Heart right ventricle (tissue), 16 donors: ENCODE measurements at regions not wholly inside any gene's neighbourhood (a gene's known extent, or its start where the extent isn't known, plus 50 kb on each side); places are given as distances from the start of the nearest gene placed in this dataset.

ENCODE experiments used
- ATAC-seq, 8 donors: fragments of 200-7000 bp; cut with Tn5 transposase; one replicate each; pipeline ENCODE4 v1.9.1; 2020; ENCODE audit warnings: mild to moderate bottlenecking in 8 of 8, moderate library complexity in 8 of 8, moderate number of reproducible peaks in 1 of 8
- DNase-seq, 2 donors: peaks; one replicate each; pipeline ENCODE4 v3.0.0-alpha.2; 2020
- H3K27ac ChIP-seq, 10 donors: fragments of 200-600 bp; sonication (generic) in 2 of 10; one replicate each; pipeline versions ENCODE4 v1.5.0 to v1.8.0; 2020 to 2022; ENCODE audit warnings: mild to moderate bottlenecking in 3 of 10
- H3K27me3 ChIP-seq, 7 donors: fragments of 200-600 bp; one replicate each; pipeline ENCODE4 v1.8.0; 2021 to 2022; ENCODE audit warnings: mild to moderate bottlenecking in 2 of 7
- H3K36me3 ChIP-seq, 9 donors: fragments of 200-600 bp; sonication (generic) in 1 of 9; one replicate each; pipeline versions ENCODE4 v1.5.0 to v1.8.0; 2020 to 2022; ENCODE audit warnings: mild to moderate bottlenecking in 2 of 9
- H3K4me1 ChIP-seq, 9 donors: fragments of 200-600 bp; sonication (generic) in 1 of 9; one replicate each; pipeline versions ENCODE4 v1.5.0 to v1.8.0; 2020 to 2022; ENCODE audit warnings: mild to moderate bottlenecking in 4 of 9
- H3K4me3 ChIP-seq, 10 donors: fragments of 200-600 bp; sonication (generic) in 2 of 10; one replicate each; pipeline versions ENCODE4 v1.5.0 to v1.8.0; 2020 to 2022; ENCODE audit warnings: mild to moderate bottlenecking in 7 of 10, moderate library complexity in 2 of 10
- H3K9me3 ChIP-seq, 11 donors: fragments of 200-600 bp in 10 of 11; sonication (generic) in 2 of 11; one replicate each; pipeline versions ENCODE4 v1.5.0 to v1.8.0; 2013 to 2022; ENCODE audit warnings: mild to moderate bottlenecking in 2 of 11, control low read depth in 1 of 11, moderate library complexity in 1 of 11
- CTCF ChIP-seq, 9 donors: fragments of 200-600 bp; sonication (generic) in 2 of 9; IDR thresholded peaks; one replicate each; pipeline versions ENCODE4 v1.5.0 to v1.8.0; 2021 to 2022; ENCODE audit warnings: antibody characterized with exemption in 9 of 9, mild to moderate bottlenecking in 5 of 9, moderate library complexity in 1 of 9
- WGBS, 2 donors: extraction: QIAGEN DNeasy Blood & Tissue Kit; methylation state at CpG; one replicate each; pipeline ENCODE4 v1.1.7; 2013; ENCODE audit warnings: inconsistent platforms in 1 of 2; 5-methylcytosine and 5-hydroxymethylcytosine counted together
- intact Hi-C, 10 donors: fragments of 100-400 bp; cut with DNase I; formaldehyde crosslinking; loops; one replicate each; pipeline versions ENCODE4 v1.11.1 to v1.14.2; 2022
- donor health status: Arrhythmogenic right ventricular cardiomyopathy.
- donor health status: ischemic (EF 13 %, LVEDD 7.1; RV severe dilation, severe dysfunction).
- donor health status: healthy with polysubstance abuse.
- donor health status: DM: no; HTN: yes; CAD: no.
- donor health status: DM: no; HTN: no; CAD: no.
- donor health status: ischemic (EF 25% LVEDD 6.9; RV normal size, moderate dysfunction).
- donor health status: ischemic (EF 25% LVEDD 5.7; RV mildly dilated, moderate dysfunction).
- donor health status: healthy.
- donor health status: DM: yes; HTN: yes; CAD: no.
- donor health status: Ischemic cardiomyopathy.
- donor health status: ischemic (EF 35%, LVEDD 5.7; RV mildly dilated, moderate dysfunction).
- donor health status: nonischemic (EF 11% LVEDD 7.7; RV severe dilation, severe dysfunction).
- donor health status: DM: yes; HTN: yes; CAD: no.
- donor health status: PGD.
- donor health status: ischemic (EF 29% LVEDD 5.4; RV normal size, mild dysfunction).
- donor health status: nonischemic (EF 23%, LVEDD 6.1; RV moderate dilation, normal function).

- H3K9me3 ChIP-seq: no peaks in the 10 kb centered on the region
- TF ChIP-seq CTCF (IDR thresholded peaks at IDR 0.05): no peak
- intact Hi-C loops: no loop called here
- H3K4me3 ChIP-seq: no peak overlapping the region
- ATAC-seq (no peak), DNase-seq (no peak)
- H3K4me1 ChIP-seq: no peaks in the 10 kb centered on the region
- H3K36me3 ChIP-seq: no peaks in the 10 kb centered on the region
- 92 to 95% methylated on average over 2 of the region's 2 CpGs for WGBS, 2 donors
- no peak overlapping the region for H3K27ac ChIP-seq
- H3K27me3 ChIP-seq: no peaks in the 10 kb centered on the region
Measured at GRCh38 chr5:145478651-145479050, 356.5 kb downstream of the PRELID2 start.

GRCh38 chr5:145473042-145473642 lies 362.0 kb downstream of the PRELID2 start:
- Histone ChIP-seq H3K4me3 (no peak overlapping the region), H3K27ac (no peak overlapping the region), H3K36me3 (no peaks in the 10 kb centered on the region), H3K9me3 (no peaks in the 10 kb centered on the region), H3K27me3 (no peaks in the 10 kb centered on the region), H3K4me1 (no peaks in the 10 kb centered on the region)
- DNase-seq (no peak), ATAC-seq (no peak)
- TF ChIP-seq CTCF (IDR thresholded peaks at IDR 0.05): no peak
- 70% methylated on average over 3 of the region's 3 CpGs for WGBS, 2 donors
- intact Hi-C loops: no loop called here

GRCh38 chr5:145471831-145472612 lies 363.1 kb downstream of the PRELID2 start:
- intact Hi-C loops: no loop called here

GRCh38 chr5:145471026-145471425 lies 364.1 kb downstream of the PRELID2 start:
- ATAC-seq (no peak), DNase-seq (no peak)
- Histone ChIP-seq H3K27me3 (no peaks in the 10 kb centered on the region), H3K9me3 (no peaks in the 10 kb centered on the region), H3K4me3 (no peak overlapping the region), H3K4me1 (peaks cover 0 to under 1% (median 0%) of the 10 kb centered on the region in 9 donors), H3K36me3 (no peaks in the 10 kb centered on the region), H3K27ac (no peak overlapping the region)
- intact Hi-C loops: no loop called here
- no peak for TF ChIP-seq CTCF (IDR thresholded peaks at IDR 0.05)

More at GRCh38 chr5:145471831-145472612, 363.1 kb downstream of the PRELID2 start:
- Histone ChIP-seq H3K4me3 (no peak overlapping the region), H3K36me3 (no peaks in the 10 kb centered on the region), H3K27me3 (no peaks in the 10 kb centered on the region), H3K27ac (no peak overlapping the region), H3K9me3 (no peaks in the 10 kb centered on the region), H3K4me1 (no peaks in the 10 kb centered on the region)
- ATAC-seq (no peak), DNase-seq (no peak)
- 58 to 69% methylated on average over 1 of the region's 1 CpG for WGBS, 2 donors
- no peak for TF ChIP-seq CTCF (IDR thresholded peaks at IDR 0.05)
